HL-60 (cell line): ENCODE measurements at regions not wholly inside any gene's neighbourhood (a gene's known extent, or its start where the extent isn't known, plus 50 kb on each side); places are given as distances from the start of the nearest gene placed in this dataset.

Source experiments
- DNase-seq, 2 experiments: peaks; one replicate each; pipeline ENCODE4 v3.0.0-alpha.2; 2010 to 2020; ENCODE audit warnings: low read depth in 1 of 2, low spot score in 1 of 2
- H3K27ac ChIP-seq: fragments of 250-450 bp; sonication (Bioruptor Pico); replicated peaks from 2 replicates; pipeline ENCODE4 v1.5.1; 2020; ENCODE audit warnings: mild to moderate bottlenecking, moderate library complexity
- H3K27me3 ChIP-seq: fragments of 250-450 bp; sonication (Bioruptor Pico); 2 replicates; pipeline ENCODE4 v1.5.1; 2021; ENCODE audit warnings: mild to moderate bottlenecking, moderate library complexity; ENCODE audit not compliant: insufficient read depth, poor library complexity, severe bottlenecking
- H3K4me3 ChIP-seq: replicated peaks from 2 replicates; pipeline ENCODE4 v1.5.1; 2011; ENCODE audit warnings: mild to moderate bottlenecking, control low read depth, low read length; ENCODE audit not compliant: insufficient read depth
- GABPA ChIP-seq: IDR thresholded peaks from 2 replicates; pipeline ENCODE4 v1.6.1; 2012; ENCODE audit warnings: low read depth
- POLR2AphosphoS5 ChIP-seq: IDR thresholded peaks from 2 replicates; pipeline ENCODE4 v1.6.1; 2012; ENCODE audit warnings: low read depth
- REST ChIP-seq: IDR thresholded peaks from 2 replicates; pipeline ENCODE4 v1.6.1; 2012; ENCODE audit warnings: low read depth; ENCODE audit not compliant: insufficient replicate concordance
- SPI1 ChIP-seq: IDR thresholded peaks from 2 replicates; pipeline ENCODE4 v1.6.1; 2012; ENCODE audit warnings: low read depth, mild to moderate bottlenecking, borderline replicate concordance
- TF ChIP-seq, protein P1 (sequence below): IDR thresholded peaks from one replicate; pipeline ENCODE4 v1.5.1; 2011; ENCODE audit warnings: low read length, control low read depth, inconsistent platforms; ENCODE audit not compliant: insufficient read depth

DNA sequence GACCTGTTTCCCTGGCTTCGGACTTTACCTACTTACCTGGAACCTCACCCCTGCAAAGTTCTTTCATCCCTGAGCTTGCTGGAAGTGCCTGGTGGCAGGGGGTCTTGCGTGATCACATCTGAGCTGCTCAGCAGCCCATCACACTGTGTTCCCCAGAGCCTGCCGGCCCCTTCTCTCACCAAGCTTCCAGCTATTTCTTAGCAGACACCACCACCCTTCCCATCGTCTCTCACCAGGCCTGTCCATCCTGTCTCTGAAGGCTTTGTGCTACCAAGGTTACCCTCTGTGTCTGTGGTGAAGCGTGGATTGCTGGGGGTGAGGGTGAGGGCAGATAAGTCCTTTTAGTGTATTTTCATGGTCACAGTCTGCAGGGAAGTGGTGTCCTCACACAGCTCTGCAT is 78.8 kb upstream of the NRXN3 start:
- H3K27ac ChIP-seq = no peak overlapping the region
- H3K4me3 ChIP-seq = no peak overlapping the region
- no peaks in the 10 kb centered on the region for H3K27me3 ChIP-seq
- no peak for DNase-seq
- TF ChIP-seq SPI1 (no peak), REST (no peak), POLR2AphosphoS5 (no peak), GABPA (no peak)
- TF ChIP-seq, protein P1, sequence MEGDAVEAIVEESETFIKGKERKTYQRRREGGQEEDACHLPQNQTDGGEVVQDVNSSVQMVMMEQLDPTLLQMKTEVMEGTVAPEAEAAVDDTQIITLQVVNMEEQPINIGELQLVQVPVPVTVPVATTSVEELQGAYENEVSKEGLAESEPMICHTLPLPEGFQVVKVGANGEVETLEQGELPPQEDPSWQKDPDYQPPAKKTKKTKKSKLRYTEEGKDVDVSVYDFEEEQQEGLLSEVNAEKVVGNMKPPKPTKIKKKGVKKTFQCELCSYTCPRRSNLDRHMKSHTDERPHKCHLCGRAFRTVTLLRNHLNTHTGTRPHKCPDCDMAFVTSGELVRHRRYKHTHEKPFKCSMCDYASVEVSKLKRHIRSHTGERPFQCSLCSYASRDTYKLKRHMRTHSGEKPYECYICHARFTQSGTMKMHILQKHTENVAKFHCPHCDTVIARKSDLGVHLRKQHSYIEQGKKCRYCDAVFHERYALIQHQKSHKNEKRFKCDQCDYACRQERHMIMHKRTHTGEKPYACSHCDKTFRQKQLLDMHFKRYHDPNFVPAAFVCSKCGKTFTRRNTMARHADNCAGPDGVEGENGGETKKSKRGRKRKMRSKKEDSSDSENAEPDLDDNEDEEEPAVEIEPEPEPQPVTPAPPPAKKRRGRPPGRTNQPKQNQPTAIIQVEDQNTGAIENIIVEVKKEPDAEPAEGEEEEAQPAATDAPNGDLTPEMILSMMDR = no peak

GRCh38 chr14:78092040-78092439 is 78.1 kb upstream of the NRXN3 start:
- no peak for DNase-seq
- no peak overlapping the region for H3K4me3 ChIP-seq
- no peaks in the 10 kb centered on the region for H3K27me3 ChIP-seq
- TF ChIP-seq POLR2AphosphoS5 (no peak), GABPA (no peak), REST (no peak), SPI1 (no peak)
- TF ChIP-seq, protein P1 = no peak
- no peak overlapping the region for H3K27ac ChIP-seq

GRCh38 chr14:78103271-78103670 is 66.9 kb upstream of the NRXN3 start:
- Histone ChIP-seq H3K27ac (no peak overlapping the region), H3K4me3 (no peak overlapping the region), H3K27me3 (no peaks in the 10 kb centered on the region)
- TF ChIP-seq, protein P1 = no peak
- no peak for TF ChIP-seq POLR2AphosphoS5
- TF ChIP-seq GABPA = no peak
- no peak for TF ChIP-seq SPI1
- no peak for TF ChIP-seq REST
- DNase-seq = no peak
